ENCODE measurements at regions not wholly inside any gene's neighbourhood (a gene's known extent, or its start where the extent isn't known, plus 50 kb on each side); places are given as distances from the start of the nearest gene placed in this dataset.

DNA sequence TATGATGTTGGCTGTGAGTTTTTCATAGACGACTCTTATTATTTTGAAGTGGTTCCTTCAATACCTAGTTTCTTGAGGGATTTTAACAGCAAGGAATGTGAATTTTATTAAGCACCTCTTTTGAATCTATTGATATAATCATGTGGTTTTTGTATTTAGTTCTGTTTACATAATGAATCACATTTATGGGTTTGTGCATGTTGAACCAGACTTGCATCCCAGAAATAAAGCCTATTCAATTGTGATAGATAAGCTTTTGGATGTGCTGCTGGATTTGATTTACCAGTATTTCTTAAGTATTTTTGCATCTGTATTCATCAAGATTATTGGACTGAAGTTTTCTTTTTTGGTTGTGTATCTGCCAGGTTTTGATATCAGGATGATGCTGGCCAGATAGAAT is 131.6 kb upstream of the SCN7A start:
- Histone ChIP-seq H3K9me3 (peaks cover 27% of the 10 kb centered on the region), H3K4me2 (no peak overlapping the region), H3K36me3 (no peaks in the 10 kb centered on the region), H3K27ac (no peak overlapping the region), H4K20me1 (no peaks in the 10 kb centered on the region), H3K27me3 (no peaks in the 10 kb centered on the region), H3K4me1 (peaks cover 36% of the 10 kb centered on the region), H3K9ac (no peak overlapping the region), H3K4me3 (no peak overlapping the region)
- TF ChIP-seq Cebpa-rat (IDR thresholded peaks at IDR 0.05): no peak

DNA sequence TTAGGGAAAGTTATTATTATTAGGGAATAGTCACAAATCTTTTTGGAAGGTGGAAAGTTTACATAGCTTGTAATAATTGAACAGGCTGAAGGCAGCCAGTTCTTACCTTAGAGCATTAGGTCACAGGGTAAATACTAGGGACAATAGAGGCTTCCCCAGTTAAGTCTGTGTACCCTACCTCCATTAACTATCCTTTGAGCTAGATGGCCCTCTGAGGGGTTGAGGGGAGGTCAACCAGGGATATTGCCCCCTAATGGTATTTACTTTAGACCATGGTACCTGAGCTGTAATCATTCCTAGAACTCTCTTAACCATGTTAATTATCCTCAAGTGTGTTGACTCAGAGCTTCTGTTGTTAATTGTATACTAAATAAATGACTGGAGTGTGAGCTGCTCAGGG is 120.5 kb upstream of the SCN7A start:
- Histone ChIP-seq H3K4me3 (no peak overlapping the region), H3K36me3 (no peaks in the 10 kb centered on the region), H3K4me2 (no peak overlapping the region), H3K27me3 (no peaks in the 10 kb centered on the region), H3K4me1 (peaks cover 17% of the 10 kb centered on the region), H3K9me3 (peaks cover 8% of the 10 kb centered on the region; the same call in 1 of the 2 replicates), H3K9ac (no peak overlapping the region), H3K27ac (no peak overlapping the region), H4K20me1 (no peaks in the 10 kb centered on the region)
- TF ChIP-seq Cebpa-rat (IDR thresholded peaks at IDR 0.05): no peak

GRCh38 chr2:166614029-166614428 is 120.0 kb upstream of the SCN7A start:
- no peaks in the 10 kb centered on the region for H3K36me3 ChIP-seq
- H3K9me3 ChIP-seq: peaks cover 8% of the 10 kb centered on the region; the same call in 1 of the 2 replicates
- H3K9ac ChIP-seq: no peak overlapping the region
- no peak overlapping the region for H3K4me3 ChIP-seq
- H4K20me1 ChIP-seq: no peaks in the 10 kb centered on the region
- H3K4me1 ChIP-seq: peaks cover 17% of the 10 kb centered on the region
- no peak overlapping the region for H3K27ac ChIP-seq
- TF ChIP-seq Cebpa-rat (IDR thresholded peaks at IDR 0.05): no peak
- H3K27me3 ChIP-seq: no peaks in the 10 kb centered on the region
- no peak overlapping the region for H3K4me2 ChIP-seq

GRCh38 chr2:166613226-166613625 is 119.2 kb upstream of the SCN7A start:
- no peak overlapping the region for H3K9ac ChIP-seq
- H3K36me3 ChIP-seq: no peaks in the 10 kb centered on the region
- H3K4me1 ChIP-seq: peaks cover 17% of the 10 kb centered on the region
- no peak overlapping the region for H3K4me2 ChIP-seq
- H4K20me1 ChIP-seq: no peaks in the 10 kb centered on the region
- H3K27ac ChIP-seq: no peak overlapping the region
- no peaks in the 10 kb centered on the region for H3K27me3 ChIP-seq
- no peak overlapping the region for H3K4me3 ChIP-seq
- H3K9me3 ChIP-seq: peaks cover 8% of the 10 kb centered on the region; the same call in 1 of the 2 replicates
- no peak for TF ChIP-seq Cebpa-rat (IDR thresholded peaks at IDR 0.05)

GRCh38 chr2:166612214-166612613 is 118.2 kb upstream of the SCN7A start:
- no peak overlapping the region for H3K4me3 ChIP-seq
- no peak overlapping the region for H3K4me2 ChIP-seq
- no peak overlapping the region for H3K27ac ChIP-seq
- peaks cover 14% of the 10 kb centered on the region for H3K4me1 ChIP-seq
- no peaks in the 10 kb centered on the region for H3K36me3 ChIP-seq
- no peaks in the 10 kb centered on the region for H4K20me1 ChIP-seq
- no peak for TF ChIP-seq Cebpa-rat (IDR thresholded peaks at IDR 0.05)
- H3K9ac ChIP-seq: no peak overlapping the region
- no peaks in the 10 kb centered on the region for H3K27me3 ChIP-seq
- H3K9me3 ChIP-seq: peaks cover 8% of the 10 kb centered on the region; the same call in 1 of the 2 replicates

DNA sequence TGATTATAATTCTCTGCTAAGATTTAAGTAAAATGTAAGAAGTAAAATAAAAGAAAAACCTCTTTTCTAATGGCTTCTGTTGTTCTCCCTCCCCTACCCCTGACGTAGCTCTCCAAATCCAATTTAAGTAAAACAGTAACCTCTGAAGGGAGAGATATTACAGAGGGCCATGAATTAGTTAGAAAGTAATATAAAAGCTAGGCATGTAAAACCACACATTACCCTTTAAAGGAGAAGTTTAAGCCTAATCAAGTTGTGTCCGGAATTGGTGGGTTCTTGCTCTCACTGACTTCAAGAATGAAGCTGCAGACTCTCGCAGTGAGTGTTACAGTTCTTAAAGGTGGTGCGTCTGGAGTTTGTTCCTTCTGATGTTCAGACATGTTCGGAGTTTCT is 116.9 kb upstream of the SCN7A start:
- peak overlapping the region; percentile 39; the same call in 1 of the 2 replicates for H3K4me3 ChIP-seq
- no peak for TF ChIP-seq Cebpa-rat (IDR thresholded peaks at IDR 0.05)
- peaks cover 14% of the 10 kb centered on the region for H3K4me1 ChIP-seq
- H3K36me3 ChIP-seq: no peaks in the 10 kb centered on the region
- no peak overlapping the region for H3K27ac ChIP-seq
- peaks cover 6% of the 10 kb centered on the region; the same call in 1 of the 2 replicates for H3K9me3 ChIP-seq
- H3K27me3 ChIP-seq: no peaks in the 10 kb centered on the region
- peak overlapping the region; percentile 71 for H3K4me2 ChIP-seq
- no peaks in the 10 kb centered on the region for H4K20me1 ChIP-seq
- H3K9ac ChIP-seq: no peak overlapping the region

- H3K4me3 ChIP-seq: peak overlapping the region; percentile 39; the same call in 1 of the 2 replicates
Observed at GRCh38 chr2:166610180-166610912, 116.3 kb upstream of the SCN7A start.

GRCh38 chr2:166609183-166609959 is 115.3 kb upstream of the SCN7A start:
- H3K9ac ChIP-seq: no peak overlapping the region
- TF ChIP-seq Cebpa-rat (IDR thresholded peaks at IDR 0.05): no peak
- H3K4me3 ChIP-seq: no peak overlapping the region
- H4K20me1 ChIP-seq: no peaks in the 10 kb centered on the region
- peak overlapping the region; percentile 71; the same call in 1 of the 2 replicates for H3K4me2 ChIP-seq
- H3K4me1 ChIP-seq: peaks cover 14% of the 10 kb centered on the region
- no peaks in the 10 kb centered on the region for H3K27me3 ChIP-seq
- H3K27ac ChIP-seq: no peak overlapping the region
- H3K9me3 ChIP-seq: peaks cover 4% of the 10 kb centered on the region; the same call in 1 of the 2 replicates
- H3K36me3 ChIP-seq: no peaks in the 10 kb centered on the region

More at GRCh38 chr2:166610180-166610912, 116.3 kb upstream of the SCN7A start:
- Histone ChIP-seq H3K9me3 (peaks cover 4% of the 10 kb centered on the region; the same call in 1 of the 2 replicates), H3K9ac (no peak overlapping the region), H4K20me1 (no peaks in the 10 kb centered on the region), H3K27me3 (no peaks in the 10 kb centered on the region), H3K27ac (no peak overlapping the region), H3K36me3 (no peaks in the 10 kb centered on the region), H3K4me2 (peak overlapping the region; percentile 71), H3K4me1 (peaks cover 14% of the 10 kb centered on the region)
- TF ChIP-seq Cebpa-rat (IDR thresholded peaks at IDR 0.05): no peak

DNA sequence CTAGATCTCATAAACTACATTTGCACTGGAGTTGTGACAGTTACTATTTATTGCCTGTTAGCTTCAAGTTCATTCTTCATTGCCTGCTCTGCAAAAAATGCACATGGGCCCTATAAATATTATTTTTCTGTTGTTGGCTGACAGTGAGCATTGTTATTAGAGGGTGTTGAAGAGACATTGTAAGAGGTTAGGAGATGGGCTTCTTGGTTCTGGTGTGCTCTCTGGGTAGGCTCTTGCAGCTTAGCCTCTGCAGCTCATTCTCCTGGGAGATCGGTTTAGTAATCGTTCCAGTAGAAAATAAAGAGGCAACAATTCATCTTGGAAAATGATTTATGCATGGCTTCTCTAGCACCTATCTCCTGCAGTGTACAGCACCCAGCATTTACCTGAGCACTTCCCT is 113.8 kb upstream of the SCN7A start:
- no peak overlapping the region for H3K9ac ChIP-seq
- TF ChIP-seq Cebpa-rat (IDR thresholded peaks at IDR 0.05): no peak
- no peak overlapping the region for H3K4me2 ChIP-seq
- peaks cover 14% of the 10 kb centered on the region for H3K4me1 ChIP-seq
- H4K20me1 ChIP-seq: no peaks in the 10 kb centered on the region
- no peaks in the 10 kb centered on the region for H3K36me3 ChIP-seq
- H3K4me3 ChIP-seq: no peak overlapping the region
- H3K27me3 ChIP-seq: no peaks in the 10 kb centered on the region; the same call in 1 of the 2 replicates
- H3K9me3 ChIP-seq: peaks cover 4% of the 10 kb centered on the region; the same call in 1 of the 2 replicates
- no peak overlapping the region for H3K27ac ChIP-seq

- H4K20me1 ChIP-seq: no peaks in the 10 kb centered on the region
- no peak overlapping the region for H3K27ac ChIP-seq
- no peak overlapping the region for H3K4me3 ChIP-seq
- H3K4me2 ChIP-seq: no peak overlapping the region
- TF ChIP-seq Cebpa-rat (IDR thresholded peaks at IDR 0.05): no peak
- peaks cover 24% of the 10 kb centered on the region for H3K9me3 ChIP-seq
- H3K27me3 ChIP-seq: no peaks in the 10 kb centered on the region
- H3K9ac ChIP-seq: no peak overlapping the region
- H3K4me1 ChIP-seq: no peaks in the 10 kb centered on the region
- no peaks in the 10 kb centered on the region for H3K36me3 ChIP-seq
Observed at GRCh38 chr2:166593403-166593802, 99.4 kb upstream of the SCN7A start.
